NCI-H2227 (cell line): ENCODE measurements at regions not wholly inside any gene's neighbourhood (a gene's known extent, or its start where the extent isn't known, plus 50 kb on each side); places are given as distances from the start of the nearest gene placed in this dataset.

Experiments
- DNase-seq: peaks from one replicate; lab custom pipeline; 2025; ENCODE audit not compliant: unreplicated experiment; lab: John Stamatoyannopoulos, UW

- DNase-seq = no peak
Observed at GRCh38 chr12:108462686-108463085, 52.4 kb upstream of the FICD start.

GRCh38 chr12:108461058-108461660 is 53.9 kb upstream of the FICD start:
- DNase-seq = no peak

- no peak for DNase-seq
Observed at GRCh38 chr12:108459149-108459548, 55.9 kb upstream of the FICD start.

- no peak for DNase-seq
Observed at GRCh38 chr12:108457734-108458361, 57.2 kb upstream of the FICD start.

- peak; percentile 78 for DNase-seq
Observed at GRCh38 chr12:108457006-108457733, 57.9 kb upstream of the FICD start.

- no peak for DNase-seq
Observed at GRCh38 chr12:108455706-108456105, 59.4 kb upstream of the FICD start.

- no peak for DNase-seq
Observed at GRCh38 chr12:108454539-108455139, 60.4 kb upstream of the FICD start.

- no peak for DNase-seq
Observed at GRCh38 chr12:108449478-108449877, 65.6 kb upstream of the FICD start.

GRCh38 chr12:108448246-108448645 is 66.8 kb upstream of the FICD start:
- no peak for DNase-seq

- no peak for DNase-seq
Observed at GRCh38 chr12:108447168-108447832, 67.8 kb upstream of the FICD start.

- no peak for DNase-seq
Observed at GRCh38 chr12:108446766-108447165, 68.3 kb upstream of the FICD start.

GRCh38 chr12:108442910-108443309 is 72.2 kb upstream of the FICD start:
- DNase-seq = no peak

- no peak for DNase-seq
Observed at GRCh38 chr12:108442067-108442466, 73.0 kb upstream of the FICD start.

- no peak for DNase-seq
Observed at GRCh38 chr12:108441549-108441948, 73.5 kb upstream of the FICD start.

GRCh38 chr12:108440736-108441135 is 74.3 kb upstream of the FICD start:
- DNase-seq = no peak

- DNase-seq = no peak
Observed at GRCh38 chr12:108438667-108439066, 76.4 kb upstream of the FICD start.

- no peak for DNase-seq
Observed at GRCh38 chr12:108432423-108433121, 82.5 kb upstream of the FICD start.

GRCh38 chr12:108430926-108431325 is 84.2 kb upstream of the FICD start:
- DNase-seq = no peak

GRCh38 chr12:108430245-108430644 is 84.8 kb upstream of the FICD start:
- peak; percentile 82 for DNase-seq

- DNase-seq = peak; percentile 49
Observed at GRCh38 chr12:108425238-108425795, 86.2 kb upstream of the CMKLR1 start.
